GM21737 (cell line): ENCODE measurements at regions not wholly inside any gene's neighbourhood (a gene's known extent, or its start where the extent isn't known, plus 50 kb on each side); places are given as distances from the start of the nearest gene placed in this dataset.

Experiments used
- ATAC-seq: cut with Tn5 transposase; IDR thresholded peaks from one replicate; pipeline ENCODE4 v1.9.1; 2021; ENCODE audit warnings: mild to moderate bottlenecking, moderate library complexity; ENCODE audit not compliant: unreplicated experiment

DNA sequence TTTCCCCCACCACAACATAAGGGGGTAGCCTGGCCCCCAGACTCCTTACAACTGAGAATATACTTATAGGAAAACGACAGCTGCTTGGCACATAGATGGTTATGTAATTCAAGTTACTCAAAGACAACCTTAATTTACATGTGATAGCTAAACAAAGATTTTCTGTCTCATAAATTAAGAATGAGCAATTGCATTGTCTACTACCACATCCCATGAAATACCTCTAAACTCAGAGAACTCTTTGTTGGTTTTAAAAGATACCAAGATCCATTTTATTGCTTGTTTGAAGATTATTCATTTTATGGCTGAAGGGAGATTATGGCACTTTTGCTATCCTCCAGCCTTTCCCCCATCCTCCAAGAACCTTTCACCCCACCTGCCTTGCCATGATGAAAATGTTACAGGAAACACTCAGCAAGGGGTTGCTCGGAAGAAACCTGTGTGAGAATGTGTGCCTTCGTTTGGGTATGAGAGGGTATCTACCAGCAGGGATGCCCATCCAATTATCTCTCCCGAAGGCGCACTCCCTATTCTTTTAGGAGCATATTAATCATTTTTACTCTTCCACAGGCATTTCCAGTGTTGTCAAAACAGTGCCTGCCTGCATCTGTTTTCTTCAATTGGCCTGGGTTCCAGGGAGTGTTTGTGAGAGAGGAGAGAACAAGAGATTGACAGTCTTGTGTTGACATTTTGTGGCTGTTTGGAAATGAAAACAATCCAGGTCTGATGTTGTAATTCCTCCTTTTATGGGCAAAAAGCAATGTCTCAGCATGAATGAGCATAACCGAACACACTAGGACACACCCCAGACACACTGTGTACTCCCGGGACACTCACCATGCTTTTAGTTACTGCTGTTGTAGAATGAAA is 208.0 kb upstream of the ANKRD55 start:
- ATAC-seq: no peak

GRCh38 chr5:56434986-56435385 is 201.9 kb upstream of the ANKRD55 start:
- ATAC-seq: no peak

DNA sequence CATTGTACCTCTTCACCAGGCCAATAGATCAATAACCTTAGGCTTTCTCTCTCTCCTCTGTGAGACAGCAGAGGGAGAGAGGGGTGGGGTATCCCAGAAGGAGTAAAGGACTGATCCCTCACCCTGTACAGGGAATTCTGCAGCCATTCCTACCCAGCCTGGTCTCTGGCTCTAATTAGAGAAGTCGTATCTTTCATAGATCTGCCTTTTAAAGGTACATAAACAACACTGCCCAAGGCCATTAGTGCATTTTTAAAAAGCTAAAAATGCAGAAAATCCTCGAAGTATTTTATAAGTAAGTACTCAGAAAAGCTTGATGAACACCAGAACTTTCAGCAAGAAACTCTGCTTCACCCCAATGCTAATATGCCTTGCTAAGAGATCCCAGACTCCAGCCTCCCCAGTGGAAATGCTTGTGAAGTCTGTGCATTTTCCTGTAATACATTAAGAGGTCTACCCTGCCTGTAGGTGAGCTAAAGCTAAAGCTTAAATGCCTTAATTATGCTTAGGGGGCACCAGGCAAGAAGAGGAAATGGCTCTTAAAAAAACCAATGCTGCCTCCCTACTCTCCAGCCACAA is 200.0 kb upstream of the ANKRD55 start:
- ATAC-seq: no peak

- ATAC-seq: no peak
Observed at GRCh38 chr5:56432321-56432720, 199.2 kb upstream of the ANKRD55 start.

DNA sequence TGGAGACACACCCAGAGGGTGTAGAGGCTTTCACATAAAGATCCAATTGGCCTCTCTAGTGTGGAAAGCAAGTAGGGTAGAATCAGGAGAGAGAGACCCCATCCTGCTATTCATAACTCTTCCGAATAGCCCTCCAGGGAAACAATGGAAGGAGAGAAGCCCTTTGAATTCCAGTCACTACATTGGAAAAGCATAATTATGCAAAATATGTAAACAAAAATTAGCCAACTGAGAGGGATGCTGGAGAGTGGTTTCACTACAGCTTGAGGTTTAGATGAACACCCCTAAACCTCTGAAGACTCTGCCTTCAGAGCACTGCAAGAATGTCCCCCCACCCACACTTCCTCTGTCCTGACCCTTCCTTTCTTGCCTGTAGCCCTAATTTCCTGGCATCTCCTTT is 197.3 kb upstream of the ANKRD55 start:
- ATAC-seq: no peak

GRCh38 chr5:56429110-56429561 is 196.0 kb upstream of the ANKRD55 start:
- no peak for ATAC-seq

- no peak for ATAC-seq
Observed at GRCh38 chr5:56426693-56427092, 193.6 kb upstream of the ANKRD55 start.

GRCh38 chr5:56422076-56422762 is 189.1 kb upstream of the ANKRD55 start:
- ATAC-seq: no peak

- ATAC-seq: no peak
Observed at GRCh38 chr5:56421246-56422075, 188.3 kb upstream of the ANKRD55 start.

GRCh38 chr5:56420323-56420722 is 187.2 kb upstream of the ANKRD55 start:
- ATAC-seq: no peak

- no peak for ATAC-seq
Observed at GRCh38 chr5:56419667-56420066, 186.5 kb upstream of the ANKRD55 start.

GRCh38 chr5:56415356-56415765 is 182.2 kb upstream of the ANKRD55 start:
- ATAC-seq: peak; percentile 63

DNA sequence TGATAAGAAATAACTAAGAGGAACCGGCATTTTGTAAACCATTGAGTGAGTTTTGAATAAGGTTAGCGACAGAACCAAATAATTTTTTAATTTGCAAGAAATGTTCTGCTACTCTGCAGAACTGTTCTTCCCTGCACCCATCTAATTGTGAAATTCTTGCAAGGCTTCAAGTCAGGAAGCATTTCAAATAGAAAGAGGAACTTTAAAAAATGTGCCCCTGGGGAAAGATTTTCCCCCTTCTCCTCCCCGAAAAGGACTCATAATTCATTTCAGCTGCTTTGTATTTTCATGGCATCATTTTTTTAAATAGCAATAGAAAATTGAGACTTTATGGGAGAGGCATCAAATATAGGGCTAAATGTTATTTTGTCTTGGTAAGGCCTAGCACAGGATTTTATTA is 180.9 kb upstream of the ANKRD55 start:
- ATAC-seq: no peak

GRCh38 chr5:56413546-56413945 is 180.4 kb upstream of the ANKRD55 start:
- no peak for ATAC-seq

GRCh38 chr5:56412601-56413379 is 179.7 kb upstream of the ANKRD55 start:
- ATAC-seq: peak; percentile 95

DNA sequence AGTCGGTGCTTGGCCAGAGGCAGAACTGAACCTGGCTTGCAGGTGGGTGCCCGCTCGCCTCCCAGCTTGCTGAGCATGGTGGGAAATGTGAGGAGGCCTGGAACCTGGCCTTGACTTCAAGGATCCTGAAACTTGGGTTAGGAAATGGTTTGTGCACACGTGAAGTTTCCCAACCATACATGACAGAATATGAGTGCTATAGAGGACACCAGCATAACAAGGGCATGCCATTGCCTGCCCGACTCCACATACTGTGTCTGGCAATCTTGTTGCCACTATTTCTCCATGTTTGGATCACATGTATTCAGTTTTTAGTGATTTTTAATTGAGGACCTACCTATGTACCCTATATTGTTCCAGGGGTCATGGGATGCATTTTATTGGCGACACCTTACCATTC is 177.6 kb upstream of the ANKRD55 start:
- ATAC-seq: no peak

DNA sequence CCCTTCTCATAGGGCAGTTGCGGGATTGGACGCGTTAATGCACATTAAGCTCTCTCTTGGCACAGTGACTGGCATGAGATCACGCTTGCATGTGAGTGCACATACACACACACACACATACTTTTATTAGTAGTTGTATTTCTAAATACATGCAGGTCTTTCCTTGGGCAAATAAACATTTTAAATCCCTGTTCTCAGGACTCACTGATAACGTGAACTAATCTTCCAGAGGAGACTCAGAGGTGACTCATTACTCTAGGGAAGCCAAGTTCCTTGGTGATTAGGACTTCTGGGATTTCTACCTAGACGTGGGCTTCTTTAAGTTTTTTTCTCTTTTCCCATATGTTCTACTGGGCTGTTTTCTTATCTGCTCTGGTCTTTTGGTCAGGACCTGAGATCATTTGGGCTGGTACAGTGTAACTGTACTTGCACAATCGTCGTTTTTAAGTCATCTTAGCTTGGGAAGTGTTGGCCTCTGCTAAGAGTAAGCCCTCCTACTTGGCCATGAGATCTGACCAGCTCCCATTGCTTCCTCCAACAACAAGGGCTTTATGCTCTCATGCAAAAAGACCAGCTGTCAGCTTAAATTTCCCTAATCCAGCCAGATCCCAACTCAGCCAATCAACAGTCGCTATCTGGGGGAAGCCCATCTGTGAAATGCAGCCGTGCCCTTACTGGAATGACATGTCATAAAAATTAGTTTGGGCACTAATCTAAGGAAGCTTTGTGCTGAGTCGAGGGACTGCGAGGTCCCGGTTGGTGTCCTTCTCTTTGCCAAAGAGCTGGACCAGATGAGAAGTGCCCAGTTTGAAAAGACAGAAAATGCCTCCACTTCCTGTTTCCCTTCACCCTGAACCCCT is 176.4 kb upstream of the ANKRD55 start:
- no peak for ATAC-seq

GRCh38 chr5:56406838-56407237 is 173.7 kb upstream of the ANKRD55 start:
- ATAC-seq: no peak

GRCh38 chr5:56406221-56406620 is 173.1 kb upstream of the ANKRD55 start:
- ATAC-seq: no peak
